ENCODE measurements at regions not wholly inside any gene's neighbourhood (a gene's known extent, or its start where the extent isn't known, plus 50 kb on each side); places are given as distances from the start of the nearest gene placed in this dataset.
"Not testable (repeated sequence)": the region's sequence is repeated elsewhere in the genome, so short reads cannot be mapped to it uniquely, and the experiment has no call there.

DNA sequence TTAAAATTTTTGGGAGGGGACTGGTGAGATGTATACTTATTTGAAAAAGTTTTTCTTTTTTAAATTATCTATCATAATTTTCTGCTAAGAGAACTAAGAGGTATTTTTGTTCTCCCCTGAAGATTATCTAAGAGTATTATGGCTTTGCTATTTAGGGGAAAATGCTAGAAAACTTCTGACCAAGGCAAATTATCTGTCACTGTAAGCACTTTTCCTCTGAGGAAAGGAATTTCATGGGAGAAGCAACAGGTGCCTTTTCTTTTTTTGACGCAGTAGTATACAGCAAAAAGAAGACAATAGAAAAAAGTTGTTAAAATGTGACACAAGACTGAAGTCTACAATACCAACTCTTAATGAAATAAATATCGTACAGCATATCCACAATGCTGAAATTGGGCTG lies 201.6 kb upstream of the NANOGP8 start:
- H3K27me3 ChIP-seq (ENCODE audit: control insufficient read depth in 1 of 2, insufficient read depth in 2 of 2, low read length in 2 of 2), result no peaks in the 10 kb centered on the region
- H3K4me3 ChIP-seq (ENCODE audit: low read length in 2 of 2), result no peak overlapping the region

GRCh38 chr15:35282965-35283496 lies 197.9 kb upstream of the NANOGP8 start:
- Histone ChIP-seq H3K36me3 (ENCODE audit: control insufficient read depth in 2 of 2, insufficient read depth in 2 of 2, low read length in 2 of 2) (no peaks in the 10 kb centered on the region), H3K27ac (ENCODE audit: low read length) (no peak overlapping the region), H3K9me3 (ENCODE audit: control insufficient read depth in 2 of 2, low read length in 2 of 2) (peaks cover 0 to 3% of the 10 kb centered on the region in 2 donors), H3K4me3 (ENCODE audit: low read length in 2 of 2) (no peak overlapping the region), H3K9ac (ENCODE audit: low read length in 2 of 2) (no peak overlapping the region), H3K27me3 (ENCODE audit: control insufficient read depth in 1 of 2, insufficient read depth in 2 of 2, low read length in 2 of 2) (no peaks in the 10 kb centered on the region), H3K4me1 (ENCODE audit: control insufficient read depth, insufficient read depth, low read length) (no peaks in the 10 kb centered on the region)

More for the DNA sequence above, 201.6 kb upstream of the NANOGP8 start:
- H3K9ac ChIP-seq (ENCODE audit: low read length in 2 of 2), result no peak overlapping the region
- H3K4me1 ChIP-seq (ENCODE audit: control insufficient read depth, insufficient read depth, low read length), result no peaks in the 10 kb centered on the region
- no peak overlapping the region for H3K27ac ChIP-seq (ENCODE audit: low read length)
- H3K36me3 ChIP-seq (ENCODE audit: control insufficient read depth in 2 of 2, insufficient read depth in 2 of 2, low read length in 2 of 2), result no peaks in the 10 kb centered on the region
- peaks cover 0 to 3% of the 10 kb centered on the region in 2 donors for H3K9me3 ChIP-seq (ENCODE audit: control insufficient read depth in 2 of 2, low read length in 2 of 2)

GRCh38 chr15:35281515-35281914 lies 196.4 kb upstream of the NANOGP8 start:
- Histone ChIP-seq H3K27ac (ENCODE audit: low read length) (no peak overlapping the region), H3K9ac (ENCODE audit: low read length in 2 of 2) (no peak overlapping the region), H3K36me3 (ENCODE audit: control insufficient read depth in 2 of 2, insufficient read depth in 2 of 2, low read length in 2 of 2) (no peaks in the 10 kb centered on the region), H3K9me3 (ENCODE audit: control insufficient read depth in 2 of 2, low read length in 2 of 2) (peaks cover 3 to 4% of the 10 kb centered on the region in 2 donors), H3K4me1 (ENCODE audit: control insufficient read depth, insufficient read depth, low read length) (no peaks in the 10 kb centered on the region), H3K27me3 (ENCODE audit: control insufficient read depth in 1 of 2, insufficient read depth in 2 of 2, low read length in 2 of 2) (no peaks in the 10 kb centered on the region), H3K4me3 (ENCODE audit: low read length in 2 of 2) (no peak overlapping the region)

DNA sequence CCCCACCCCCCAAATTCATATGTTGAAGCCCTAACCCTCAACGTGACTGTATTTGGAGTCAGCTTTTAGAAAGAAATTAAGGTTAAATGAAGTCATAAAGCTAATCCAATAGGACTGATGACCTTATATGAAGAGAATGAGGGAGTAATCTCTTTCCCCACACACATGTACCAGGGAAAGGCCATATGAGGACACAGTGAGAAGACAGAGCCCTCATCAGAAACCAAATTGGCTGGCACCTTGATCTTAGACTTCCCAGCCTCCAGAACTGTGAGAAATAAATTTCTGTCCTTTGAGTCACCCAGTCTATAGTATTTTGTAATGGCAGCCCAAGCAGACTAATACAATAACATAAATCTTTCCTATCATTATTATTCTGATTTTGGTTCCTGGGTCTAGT lies 194.7 kb upstream of the NANOGP8 start:
- no peak overlapping the region for H3K4me3 ChIP-seq (ENCODE audit: low read length in 2 of 2)
- H3K27me3 ChIP-seq (ENCODE audit: control insufficient read depth in 1 of 2, insufficient read depth in 2 of 2, low read length in 2 of 2), result no peaks in the 10 kb centered on the region
- no peak overlapping the region for H3K27ac ChIP-seq (ENCODE audit: low read length)
- no peaks in the 10 kb centered on the region for H3K36me3 ChIP-seq (ENCODE audit: control insufficient read depth in 2 of 2, insufficient read depth in 2 of 2, low read length in 2 of 2)
- H3K9ac ChIP-seq (ENCODE audit: low read length in 2 of 2), result no peak overlapping the region
- H3K4me1 ChIP-seq (ENCODE audit: control insufficient read depth, insufficient read depth, low read length), result no peaks in the 10 kb centered on the region
- peaks cover 3 to 4% of the 10 kb centered on the region in 2 donors for H3K9me3 ChIP-seq (ENCODE audit: control insufficient read depth in 2 of 2, low read length in 2 of 2)

DNA sequence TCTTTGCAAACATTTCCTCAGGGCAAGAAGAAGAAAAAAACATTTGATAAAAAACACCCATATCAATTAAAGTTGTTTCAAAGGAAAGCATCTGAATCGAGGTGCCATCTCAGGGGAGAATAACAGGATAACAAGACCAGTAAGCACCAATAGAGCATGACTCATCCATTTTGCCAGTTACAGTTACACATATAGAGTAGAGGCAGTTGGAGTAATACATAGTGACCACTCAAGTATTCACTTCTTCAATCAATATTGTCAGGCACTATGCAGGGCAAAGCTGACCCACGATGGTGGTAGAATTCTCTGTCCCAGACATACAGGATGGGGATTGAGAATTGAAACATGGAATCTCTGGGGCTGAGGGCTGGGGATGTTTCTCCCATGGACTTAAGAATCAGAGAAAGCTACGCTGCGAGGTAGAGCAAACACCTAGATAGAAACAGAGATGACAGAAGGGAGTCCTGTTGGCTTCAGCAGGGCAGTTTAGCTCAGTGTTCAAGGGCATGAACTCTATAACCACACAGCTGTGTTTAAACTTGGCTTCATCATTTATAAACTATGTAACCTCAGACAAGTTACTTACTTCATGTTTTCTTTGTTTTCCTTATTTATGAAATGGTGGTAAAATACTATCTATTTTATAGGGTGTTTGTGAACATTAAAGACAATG lies 186.4 kb upstream of the NANOGP8 start:
- no peaks in the 10 kb centered on the region for H3K9me3 ChIP-seq (ENCODE audit: control insufficient read depth in 2 of 2, low read length in 2 of 2)
- H3K4me3 ChIP-seq (ENCODE audit: low read length in 2 of 2), result no peak overlapping the region
- no peaks in the 10 kb centered on the region for H3K27me3 ChIP-seq (ENCODE audit: control insufficient read depth in 1 of 2, insufficient read depth in 2 of 2, low read length in 2 of 2)
- no peaks in the 10 kb centered on the region for H3K36me3 ChIP-seq (ENCODE audit: control insufficient read depth in 2 of 2, insufficient read depth in 2 of 2, low read length in 2 of 2)
- H3K9ac ChIP-seq (ENCODE audit: low read length in 2 of 2), result no peak overlapping the region
- H3K27ac ChIP-seq (ENCODE audit: low read length), result no peak overlapping the region
- H3K4me1 ChIP-seq (ENCODE audit: control insufficient read depth, insufficient read depth, low read length), result no peaks in the 10 kb centered on the region

DNA sequence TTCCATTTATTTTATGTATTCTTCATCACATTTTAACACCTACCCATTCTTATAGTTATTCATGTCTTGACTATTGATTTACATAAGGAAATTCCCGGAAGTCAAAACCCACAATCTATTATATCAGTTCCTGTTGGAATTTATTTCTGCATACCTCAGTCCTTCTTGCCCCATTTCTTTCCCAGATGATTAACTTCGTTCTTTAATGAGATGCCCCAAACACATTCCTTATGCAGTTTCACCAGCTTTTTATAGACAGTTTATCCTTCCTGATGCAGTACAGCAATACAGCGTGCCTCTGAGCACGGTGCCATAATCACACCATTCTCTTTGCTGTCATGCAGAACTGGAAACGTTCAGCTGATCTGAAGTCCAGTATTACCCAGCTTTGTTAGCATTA lies 175.8 kb upstream of the NANOGP8 start:
- H3K9me3 ChIP-seq (ENCODE audit: control insufficient read depth in 2 of 2, low read length in 2 of 2), result no peaks in the 10 kb centered on the region
- no peak overlapping the region for H3K4me3 ChIP-seq (ENCODE audit: low read length in 2 of 2)
- H3K36me3 ChIP-seq (ENCODE audit: control insufficient read depth in 2 of 2, insufficient read depth in 2 of 2, low read length in 2 of 2), result no peaks in the 10 kb centered on the region

DNA sequence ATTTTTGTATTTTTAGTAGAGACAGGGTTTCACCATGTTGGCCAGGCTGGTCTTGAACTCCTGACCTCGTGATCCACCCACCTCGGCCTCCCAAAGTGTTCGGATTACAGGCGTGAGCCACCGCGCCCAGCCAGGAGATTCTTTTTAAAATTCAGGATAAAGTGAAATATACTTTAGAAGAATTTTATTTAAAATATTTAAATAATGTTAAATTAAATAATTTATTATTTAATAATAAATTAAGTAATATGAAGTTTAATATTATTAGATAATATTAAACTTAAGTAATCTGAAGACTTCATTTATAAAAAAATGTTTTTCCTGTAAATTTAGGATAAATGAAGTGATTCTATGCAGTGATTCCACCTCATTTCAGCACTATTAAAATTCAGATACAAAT lies 175.2 kb upstream of the NANOGP8 start:
- H3K36me3 ChIP-seq (ENCODE audit: control insufficient read depth in 2 of 2, insufficient read depth in 2 of 2, low read length in 2 of 2); H3K9me3 ChIP-seq (ENCODE audit: control insufficient read depth in 2 of 2, low read length in 2 of 2); H3K9ac ChIP-seq (ENCODE audit: low read length in 2 of 2); H3K27me3 ChIP-seq (ENCODE audit: control insufficient read depth in 1 of 2, insufficient read depth in 2 of 2, low read length in 2 of 2); H3K4me1 ChIP-seq (ENCODE audit: control insufficient read depth, insufficient read depth, low read length); H3K27ac ChIP-seq (ENCODE audit: low read length); H3K4me3 ChIP-seq (ENCODE audit: low read length in 2 of 2): not testable (repeated sequence)

More for the DNA sequence above, 175.8 kb upstream of the NANOGP8 start:
- H3K27me3 ChIP-seq (ENCODE audit: control insufficient read depth in 1 of 2, insufficient read depth in 2 of 2, low read length in 2 of 2), result no peaks in the 10 kb centered on the region
- H3K9ac ChIP-seq (ENCODE audit: low read length in 2 of 2), result no peak overlapping the region
- no peak overlapping the region for H3K27ac ChIP-seq (ENCODE audit: low read length)
- H3K4me1 ChIP-seq (ENCODE audit: control insufficient read depth, insufficient read depth, low read length), result no peaks in the 10 kb centered on the region

GRCh38 chr15:35256551-35256950 lies 171.5 kb upstream of the NANOGP8 start:
- no peak overlapping the region for H3K4me3 ChIP-seq (ENCODE audit: low read length in 2 of 2)
- no peaks in the 10 kb centered on the region for H3K9me3 ChIP-seq (ENCODE audit: control insufficient read depth in 2 of 2, low read length in 2 of 2)
- H3K4me1 ChIP-seq (ENCODE audit: control insufficient read depth, insufficient read depth, low read length), result no peaks in the 10 kb centered on the region
- H3K36me3 ChIP-seq (ENCODE audit: control insufficient read depth in 2 of 2, insufficient read depth in 2 of 2, low read length in 2 of 2), result no peaks in the 10 kb centered on the region
- no peak overlapping the region for H3K9ac ChIP-seq (ENCODE audit: low read length in 2 of 2)
- no peak overlapping the region for H3K27ac ChIP-seq (ENCODE audit: low read length)
- H3K27me3 ChIP-seq (ENCODE audit: control insufficient read depth in 1 of 2, insufficient read depth in 2 of 2, low read length in 2 of 2), result no peaks in the 10 kb centered on the region

- Histone ChIP-seq H3K36me3 (ENCODE audit: control insufficient read depth in 2 of 2, insufficient read depth in 2 of 2, low read length in 2 of 2) (no peaks in the 10 kb centered on the region), H3K9me3 (ENCODE audit: control insufficient read depth in 2 of 2, low read length in 2 of 2) (no peaks in the 10 kb centered on the region), H3K27me3 (ENCODE audit: control insufficient read depth in 1 of 2, insufficient read depth in 2 of 2, low read length in 2 of 2) (no peaks in the 10 kb centered on the region), H3K4me1 (ENCODE audit: control insufficient read depth, insufficient read depth, low read length) (no peaks in the 10 kb centered on the region), H3K4me3 (ENCODE audit: low read length in 2 of 2) (no peak overlapping the region), H3K27ac (ENCODE audit: low read length) (no peak overlapping the region), H3K9ac (ENCODE audit: low read length in 2 of 2) (no peak overlapping the region)
Measured at GRCh38 chr15:35256141-35256540, 171.0 kb upstream of the NANOGP8 start.

GRCh38 chr15:35254908-35255307 lies 169.8 kb upstream of the NANOGP8 start:
- not testable (repeated sequence) for H3K9ac ChIP-seq (ENCODE audit: low read length in 2 of 2); H3K27ac ChIP-seq (ENCODE audit: low read length); H3K36me3 ChIP-seq (ENCODE audit: control insufficient read depth in 2 of 2, insufficient read depth in 2 of 2, low read length in 2 of 2); H3K4me1 ChIP-seq (ENCODE audit: control insufficient read depth, insufficient read depth, low read length); H3K27me3 ChIP-seq (ENCODE audit: control insufficient read depth in 1 of 2, insufficient read depth in 2 of 2, low read length in 2 of 2); H3K4me3 ChIP-seq (ENCODE audit: low read length in 2 of 2); H3K9me3 ChIP-seq (ENCODE audit: control insufficient read depth in 2 of 2, low read length in 2 of 2)

- no peaks in the 10 kb centered on the region for H3K27me3 ChIP-seq (ENCODE audit: control insufficient read depth in 1 of 2, insufficient read depth in 2 of 2, low read length in 2 of 2)
- no peaks in the 10 kb centered on the region for H3K4me1 ChIP-seq (ENCODE audit: control insufficient read depth, insufficient read depth, low read length)
- H3K9ac ChIP-seq (ENCODE audit: low read length in 2 of 2), result no peak overlapping the region
- H3K4me3 ChIP-seq (ENCODE audit: low read length in 2 of 2), result no peak overlapping the region
- no peak overlapping the region for H3K27ac ChIP-seq (ENCODE audit: low read length)
- no peaks in the 10 kb centered on the region for H3K36me3 ChIP-seq (ENCODE audit: control insufficient read depth in 2 of 2, insufficient read depth in 2 of 2, low read length in 2 of 2)
- no peaks in the 10 kb centered on the region for H3K9me3 ChIP-seq (ENCODE audit: control insufficient read depth in 2 of 2, low read length in 2 of 2)
Measured at GRCh38 chr15:35254062-35254461, 169.0 kb upstream of the NANOGP8 start.
